WTC11 (cell line): ENCODE measurements at regions not wholly inside any gene's neighbourhood (a gene's known extent, or its start where the extent isn't known, plus 50 kb on each side); places are given as distances from the start of the nearest gene placed in this dataset.

Experiments
- ATAC-seq: fragments of 200-7000 bp; cut with Tn5 transposase; 2 replicates; pipeline ENCODE4 v1.10.0; 2021; ENCODE audit warnings: mild to moderate bottlenecking, moderate library complexity
- CTCF ChIA-PET: fragments of 300-600 bp; sonication (Branson Sonifier 250); formaldehyde crosslinking; loops from one replicate; lab custom pipeline; 2021; ENCODE audit warnings: antibody characterized with exemption; lab: Charles Lee
- POLR2A ChIA-PET: fragments of 350-600 bp; sonication (Branson Sonifier 250); formaldehyde crosslinking; loops from one replicate; lab custom pipeline; 2021; ENCODE audit warnings: antibody characterized with exemption; lab: Charles Lee
- DNase-seq: peaks from one replicate; pipeline ENCODE4 v3.0.0; 2021; ENCODE audit warnings: low spot score
- H3K27ac Mint-ChIP-seq: 2 replicates; pipeline ENCODE4 v1.8.0; 2021; ENCODE audit warnings: mixed read lengths
- H3K27me3 Mint-ChIP-seq: 2 replicates; pipeline ENCODE4 v1.8.0; 2021; ENCODE audit warnings: low read depth, mild to moderate bottlenecking, moderate library complexity, mixed read lengths
- H3K36me3 Mint-ChIP-seq: 2 replicates; pipeline ENCODE4 v1.8.0; 2021; ENCODE audit warnings: mixed read lengths
- H3K4me1 Mint-ChIP-seq: 2 replicates; pipeline ENCODE4 v1.8.0; 2022; ENCODE audit warnings: mixed read lengths
- H3K4me3 Mint-ChIP-seq: 2 replicates; pipeline ENCODE4 v1.8.0; 2021; ENCODE audit warnings: mild to moderate bottlenecking, moderate library complexity, mixed read lengths
- H3K9me3 Mint-ChIP-seq: 2 replicates; pipeline ENCODE4 v1.8.0; 2021; ENCODE audit warnings: mixed read lengths
- AFF4 ChIP-seq: sonication (generic); formaldehyde crosslinking; IDR thresholded peaks from 2 replicates; pipeline ENCODE4 v1.8.1; 2023; ENCODE audit warnings: mild to moderate bottlenecking, missing genetic modification reagents, borderline replicate concordance
- ARID4B ChIP-seq: sonication (generic); formaldehyde crosslinking; IDR thresholded peaks from 2 replicates; pipeline ENCODE4 v1.8.0; 2023; ENCODE audit warnings: missing genetic modification reagents, mild to moderate bottlenecking, borderline replicate concordance
- CREB1 ChIP-seq: sonication (generic); formaldehyde crosslinking; IDR thresholded peaks from 2 replicates; pipeline ENCODE4 v1.8.0; 2023; ENCODE audit warnings: mild to moderate bottlenecking, missing genetic modification reagents
- CREM ChIP-seq: sonication (generic); formaldehyde crosslinking; IDR thresholded peaks from 2 replicates; pipeline ENCODE4 v1.8.1; 2022; ENCODE audit warnings: mild to moderate bottlenecking, missing genetic modification reagents, moderate library complexity
- FOXK1 ChIP-seq: sonication (generic); formaldehyde crosslinking; IDR thresholded peaks from 2 replicates; pipeline ENCODE4 v1.8.0; 2022; ENCODE audit warnings: mild to moderate bottlenecking, moderate library complexity, missing genetic modification reagents
- GRHL2 ChIP-seq: fragments of 250-450 bp; sonication (Bioruptor Pico); IDR thresholded peaks from 2 replicates; pipeline ENCODE4 v1.8.0; 2022; ENCODE audit warnings: mild to moderate bottlenecking, moderate library complexity; ENCODE audit not compliant: insufficient replicate concordance, severe bottlenecking
- KAT7 ChIP-seq: sonication (generic); formaldehyde crosslinking; IDR thresholded peaks from 2 replicates; pipeline ENCODE4 v1.8.1; 2023; ENCODE audit warnings: missing genetic modification reagents, mild to moderate bottlenecking, borderline replicate concordance
- MYBL2 ChIP-seq: sonication (generic); formaldehyde crosslinking; IDR thresholded peaks from 2 replicates; pipeline ENCODE4 v1.8.1; 2023; ENCODE audit warnings: mild to moderate bottlenecking, moderate library complexity, missing genetic modification reagents
- PRRX2 ChIP-seq: fragments of 250-450 bp; sonication (Bioruptor Pico); IDR thresholded peaks from 2 replicates; pipeline ENCODE4 v1.8.0; 2021; ENCODE audit warnings: mild to moderate bottlenecking
- RORB ChIP-seq: fragments of 250-450 bp; sonication (Bioruptor Pico); IDR thresholded peaks from 2 replicates; pipeline ENCODE4 v1.9.0; 2021; ENCODE audit warnings: mild to moderate bottlenecking
- SOX15 ChIP-seq: fragments of 250-450 bp; sonication (Bioruptor Pico); IDR thresholded peaks from 2 replicates; pipeline ENCODE4 v1.9.0; 2021; ENCODE audit warnings: mild to moderate bottlenecking
- TEAD4 ChIP-seq: sonication (generic); formaldehyde crosslinking; IDR thresholded peaks from 2 replicates; pipeline ENCODE4 v1.8.0; 2022; ENCODE audit warnings: mild to moderate bottlenecking, missing genetic modification reagents
- TP53 ChIP-seq: sonication (generic); formaldehyde crosslinking; IDR thresholded peaks from 2 replicates; pipeline ENCODE4 v1.8.1; 2023; ENCODE audit warnings: mild to moderate bottlenecking, missing genetic modification reagents
- ZNF396 ChIP-seq: fragments of 250-450 bp; sonication (Bioruptor Pico); IDR thresholded peaks from 2 replicates; pipeline ENCODE4 v1.8.0; 2021; ENCODE audit warnings: mild to moderate bottlenecking, moderate library complexity, borderline replicate concordance
- TF ChIP-seq, protein P1 (sequence below): fragments of 250-450 bp; sonication (Bioruptor Pico); IDR thresholded peaks from 2 replicates; pipeline ENCODE4 v1.9.0; 2021; ENCODE audit warnings: mild to moderate bottlenecking, borderline replicate concordance
- TF ChIP-seq, protein P2 (sequence below): sonication (generic); formaldehyde crosslinking; IDR thresholded peaks from 2 replicates; pipeline ENCODE4 v1.8.1; 2022; ENCODE audit warnings: mild to moderate bottlenecking, missing genetic modification reagents, moderate library complexity, borderline replicate concordance

GRCh38 chr5:174383210-174384167, 338.0 kb downstream of the NSG2 start:
- Mint-ChIP-seq H3K36me3 (no peaks in the 10 kb centered on the region), H3K4me1 (peaks cover 8% of the 10 kb centered on the region), H3K27ac (no peak overlapping the region), H3K27me3 (0 out of 2 replicates have a peak, but pooled peaks cover 3% of the 10 kb centered on the region), H3K4me3 (no peak overlapping the region), H3K9me3 (peaks cover 2% of the 10 kb centered on the region)
- no peak for DNase-seq
- ChIA-PET POLR2A (no interaction called here), CTCF (interaction anchor here (0.8 to 1.0 kb wide), 4 partner anchors 19 to 56 kb away, joined by 3 to 4 read pairs (median 3); no protein-coding TSS in a partner anchor)
- ATAC-seq = no peak
- no peak for TF ChIP-seq GRHL2
- no peak for TF ChIP-seq FOXK1
- no peak for TF ChIP-seq TP53 (CRISPR knock-in tag)
- TF ChIP-seq, protein P1, sequence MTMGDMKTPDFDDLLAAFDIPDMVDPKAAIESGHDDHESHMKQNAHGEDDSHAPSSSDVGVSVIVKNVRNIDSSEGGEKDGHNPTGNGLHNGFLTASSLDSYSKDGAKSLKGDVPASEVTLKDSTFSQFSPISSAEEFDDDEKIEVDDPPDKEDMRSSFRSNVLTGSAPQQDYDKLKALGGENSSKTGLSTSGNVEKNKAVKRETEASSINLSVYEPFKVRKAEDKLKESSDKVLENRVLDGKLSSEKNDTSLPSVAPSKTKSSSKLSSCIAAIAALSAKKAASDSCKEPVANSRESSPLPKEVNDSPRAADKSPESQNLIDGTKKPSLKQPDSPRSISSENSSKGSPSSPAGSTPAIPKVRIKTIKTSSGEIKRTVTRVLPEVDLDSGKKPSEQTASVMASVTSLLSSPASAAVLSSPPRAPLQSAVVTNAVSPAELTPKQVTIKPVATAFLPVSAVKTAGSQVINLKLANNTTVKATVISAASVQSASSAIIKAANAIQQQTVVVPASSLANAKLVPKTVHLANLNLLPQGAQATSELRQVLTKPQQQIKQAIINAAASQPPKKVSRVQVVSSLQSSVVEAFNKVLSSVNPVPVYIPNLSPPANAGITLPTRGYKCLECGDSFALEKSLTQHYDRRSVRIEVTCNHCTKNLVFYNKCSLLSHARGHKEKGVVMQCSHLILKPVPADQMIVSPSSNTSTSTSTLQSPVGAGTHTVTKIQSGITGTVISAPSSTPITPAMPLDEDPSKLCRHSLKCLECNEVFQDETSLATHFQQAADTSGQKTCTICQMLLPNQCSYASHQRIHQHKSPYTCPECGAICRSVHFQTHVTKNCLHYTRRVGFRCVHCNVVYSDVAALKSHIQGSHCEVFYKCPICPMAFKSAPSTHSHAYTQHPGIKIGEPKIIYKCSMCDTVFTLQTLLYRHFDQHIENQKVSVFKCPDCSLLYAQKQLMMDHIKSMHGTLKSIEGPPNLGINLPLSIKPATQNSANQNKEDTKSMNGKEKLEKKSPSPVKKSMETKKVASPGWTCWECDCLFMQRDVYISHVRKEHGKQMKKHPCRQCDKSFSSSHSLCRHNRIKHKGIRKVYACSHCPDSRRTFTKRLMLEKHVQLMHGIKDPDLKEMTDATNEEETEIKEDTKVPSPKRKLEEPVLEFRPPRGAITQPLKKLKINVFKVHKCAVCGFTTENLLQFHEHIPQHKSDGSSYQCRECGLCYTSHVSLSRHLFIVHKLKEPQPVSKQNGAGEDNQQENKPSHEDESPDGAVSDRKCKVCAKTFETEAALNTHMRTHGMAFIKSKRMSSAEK = no peak
- no peak for TF ChIP-seq CREM
- no peak for TF ChIP-seq MYBL2 (CRISPR knock-in tag)
- TF ChIP-seq SOX15 (CRISPR knock-in tag) = no peak
- TF ChIP-seq CREB1 (CRISPR knock-in tag) = no peak
- no peak for TF ChIP-seq KAT7 (CRISPR knock-in tag)
- TF ChIP-seq, protein P2, sequence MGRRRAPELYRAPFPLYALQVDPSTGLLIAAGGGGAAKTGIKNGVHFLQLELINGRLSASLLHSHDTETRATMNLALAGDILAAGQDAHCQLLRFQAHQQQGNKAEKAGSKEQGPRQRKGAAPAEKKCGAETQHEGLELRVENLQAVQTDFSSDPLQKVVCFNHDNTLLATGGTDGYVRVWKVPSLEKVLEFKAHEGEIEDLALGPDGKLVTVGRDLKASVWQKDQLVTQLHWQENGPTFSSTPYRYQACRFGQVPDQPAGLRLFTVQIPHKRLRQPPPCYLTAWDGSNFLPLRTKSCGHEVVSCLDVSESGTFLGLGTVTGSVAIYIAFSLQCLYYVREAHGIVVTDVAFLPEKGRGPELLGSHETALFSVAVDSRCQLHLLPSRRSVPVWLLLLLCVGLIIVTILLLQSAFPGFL (CRISPR knock-in tag) = no peak
- TF ChIP-seq ZNF396 (CRISPR knock-in tag) = no peak
- no peak for TF ChIP-seq AFF4
- no peak for TF ChIP-seq ARID4B (CRISPR knock-in tag)
- no peak for TF ChIP-seq TEAD4 (CRISPR knock-in tag)
- TF ChIP-seq PRRX2 (CRISPR knock-in tag) = no peak
- no peak for TF ChIP-seq RORB (CRISPR knock-in tag)
